AG10803 (cell line): ENCODE measurements at regions not wholly inside any gene's neighbourhood (a gene's known extent, or its start where the extent isn't known, plus 50 kb on each side); places are given as distances from the start of the nearest gene placed in this dataset.

Experiments
- DNase-seq: peaks from one replicate; pipeline ENCODE4 v3.0.0; 2010; ENCODE audit warnings: low read depth
- H3K4me3 ChIP-seq: 2 replicates; pipeline ENCODE4 v1.5.1; 2011; ENCODE audit warnings: mild to moderate bottlenecking, low read length, control low read depth
- CTCF ChIP-seq: conservative IDR thresholded peaks from 2 replicates; pipeline ENCODE4 v1.5.1; 2011; ENCODE audit warnings: mild to moderate bottlenecking, low read length, control low read depth, inconsistent platforms

GRCh38 chr22:48145738-48146137 lies 1383.3 kb downstream of the TBC1D22A start:
- TF ChIP-seq CTCF = no peak
- no peak overlapping the region for H3K4me3 ChIP-seq
- DNase-seq = no peak

- DNase-seq = no peak
- TF ChIP-seq CTCF = no peak
- no peak overlapping the region for H3K4me3 ChIP-seq
Measured at GRCh38 chr22:48144318-48144717, 1381.9 kb downstream of the TBC1D22A start.

GRCh38 chr22:48143856-48144255 lies 1381.4 kb downstream of the TBC1D22A start:
- no peak for DNase-seq
- no peak overlapping the region for H3K4me3 ChIP-seq
- TF ChIP-seq CTCF = no peak

GRCh38 chr22:48142388-48142787 lies 1379.9 kb downstream of the TBC1D22A start:
- no peak for TF ChIP-seq CTCF
- no peak overlapping the region for H3K4me3 ChIP-seq
- no peak for DNase-seq

GRCh38 chr22:48141301-48141700 lies 1378.9 kb downstream of the TBC1D22A start:
- DNase-seq = no peak
- no peak for TF ChIP-seq CTCF
- H3K4me3 ChIP-seq = no peak overlapping the region

- H3K4me3 ChIP-seq = no peak overlapping the region
- no peak for TF ChIP-seq CTCF
- DNase-seq = no peak
Measured at GRCh38 chr22:48140261-48140813, 1377.9 kb downstream of the TBC1D22A start.

- DNase-seq = no peak
- TF ChIP-seq CTCF = no peak
- H3K4me3 ChIP-seq = no peak overlapping the region
Measured at GRCh38 chr22:48139776-48140175, 1377.3 kb downstream of the TBC1D22A start.
